Esophagus squamous epithelium (tissue), 5 donors: ENCODE measurements at regions not wholly inside any gene's neighbourhood (a gene's known extent, or its start where the extent isn't known, plus 50 kb on each side); places are given as distances from the start of the nearest gene placed in this dataset.

Experiments
- DNase-seq: peaks from one replicate; lab custom pipeline; 2025; lab: John Stamatoyannopoulos, UW
- H3K27ac ChIP-seq, 4 donors: fragments of 200-600 bp; sonication (generic); one replicate each; pipeline ENCODE4 v1.5.1; 2016 to 2019; ENCODE audit warnings: mild to moderate bottlenecking in 1 of 4
- H3K27me3 ChIP-seq, 4 donors: fragments of 200-600 bp; sonication (generic); 1 replicate in 3 of 4; 2 replicates in 1 of 4; pipeline versions ENCODE4 v1.5.1 to v1.6.0; 2017 to 2021; ENCODE audit warnings: antibody characterized with exemption in 1 of 4
- H3K36me3 ChIP-seq, 3 donors: fragments of 200-600 bp; sonication (generic); one replicate each; pipeline ENCODE4 v1.5.1; 2016 to 2019
- H3K4me1 ChIP-seq, 3 donors: fragments of 200-600 bp; sonication (generic); one replicate each; pipeline ENCODE4 v1.5.1; 2017 to 2019
- H3K4me3 ChIP-seq, 4 donors: fragments of 200-600 bp; sonication (generic); 1 replicate in 3 of 4; 2 replicates in 1 of 4; pipeline ENCODE4 v1.5.1; 2016 to 2019; ENCODE audit warnings: mild to moderate bottlenecking in 2 of 4, moderate library complexity in 1 of 4
- H3K9me3 ChIP-seq, 3 donors: fragments of 200-600 bp; sonication (generic); one replicate each; pipeline ENCODE4 v1.5.1; 2016 to 2019
- POLR2A ChIP-seq, 4 donors: fragments of 450-650 bp; IDR thresholded peaks; one replicate each; pipeline ENCODE4 v1.6.1; 2017; ENCODE audit warnings: antibody characterized with exemption in 4 of 4, mild to moderate bottlenecking in 4 of 4, moderate library complexity in 3 of 4
- WGBS, 2 donors: methylation state at CpG; one replicate each; pipeline ENCODE4 v1.1.5; 2018; 5-methylcytosine and 5-hydroxymethylcytosine counted together
- intact Hi-C: fragments of 100-400 bp; cut with DNase I; formaldehyde crosslinking; loops from one replicate; pipeline ENCODE4 v1.15.0; 2022
- TF ChIP-seq, protein P1 (sequence below), 6 experiments: fragments of 450-650 bp in 4 of 6; fragments of 200-600 bp in 2 of 6; sonication (generic) in 2 of 6; IDR thresholded peaks; one replicate each; pipeline ENCODE4 v1.5.1; 2016 to 2019; ENCODE audit warnings: antibody characterized with exemption in 6 of 6, mild to moderate bottlenecking in 4 of 6, moderate library complexity in 4 of 6
- donor health status: DM: yes; HTN: yes; CAD: no.

DNA sequence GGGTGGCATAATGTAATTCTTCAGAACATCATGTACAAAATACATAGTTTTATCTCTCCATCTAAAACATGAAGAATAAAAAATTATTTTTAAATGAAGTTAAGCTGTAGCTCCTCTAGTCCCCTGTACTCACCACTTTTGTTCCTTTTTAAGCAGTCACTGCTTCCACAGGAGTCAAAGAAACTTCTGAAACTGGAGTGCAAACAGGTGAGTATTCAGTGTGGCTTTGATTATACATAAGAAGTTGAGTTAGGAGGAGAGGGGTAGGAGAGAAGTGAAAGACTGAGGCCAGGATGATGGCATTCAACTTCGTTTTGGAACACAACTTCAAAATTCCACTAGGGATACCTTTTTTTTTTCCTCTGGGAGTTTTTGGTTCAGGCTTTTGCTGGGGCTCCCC, 131.4 kb upstream of the CNTN1 start:
- no peaks in the 10 kb centered on the region for H3K4me1 ChIP-seq
- TF ChIP-seq, protein P1, sequence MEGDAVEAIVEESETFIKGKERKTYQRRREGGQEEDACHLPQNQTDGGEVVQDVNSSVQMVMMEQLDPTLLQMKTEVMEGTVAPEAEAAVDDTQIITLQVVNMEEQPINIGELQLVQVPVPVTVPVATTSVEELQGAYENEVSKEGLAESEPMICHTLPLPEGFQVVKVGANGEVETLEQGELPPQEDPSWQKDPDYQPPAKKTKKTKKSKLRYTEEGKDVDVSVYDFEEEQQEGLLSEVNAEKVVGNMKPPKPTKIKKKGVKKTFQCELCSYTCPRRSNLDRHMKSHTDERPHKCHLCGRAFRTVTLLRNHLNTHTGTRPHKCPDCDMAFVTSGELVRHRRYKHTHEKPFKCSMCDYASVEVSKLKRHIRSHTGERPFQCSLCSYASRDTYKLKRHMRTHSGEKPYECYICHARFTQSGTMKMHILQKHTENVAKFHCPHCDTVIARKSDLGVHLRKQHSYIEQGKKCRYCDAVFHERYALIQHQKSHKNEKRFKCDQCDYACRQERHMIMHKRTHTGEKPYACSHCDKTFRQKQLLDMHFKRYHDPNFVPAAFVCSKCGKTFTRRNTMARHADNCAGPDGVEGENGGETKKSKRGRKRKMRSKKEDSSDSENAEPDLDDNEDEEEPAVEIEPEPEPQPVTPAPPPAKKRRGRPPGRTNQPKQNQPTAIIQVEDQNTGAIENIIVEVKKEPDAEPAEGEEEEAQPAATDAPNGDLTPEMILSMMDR (IDR thresholded peaks at IDR 0.05) = no peak
- TF ChIP-seq POLR2A (IDR thresholded peaks at IDR 0.05) = no peak
- no peak for DNase-seq
- H3K36me3 ChIP-seq = no peaks in the 10 kb centered on the region
- no peak overlapping the region for H3K4me3 ChIP-seq
- WGBS, 2 donors = 0 to 33% methylated on average over 1 of the region's 1 CpG
- no peaks in the 10 kb centered on the region for H3K27me3 ChIP-seq
- no peak overlapping the region for H3K27ac ChIP-seq
- intact Hi-C loops = no loop called here
- H3K9me3 ChIP-seq = no peaks in the 10 kb centered on the region

DNA sequence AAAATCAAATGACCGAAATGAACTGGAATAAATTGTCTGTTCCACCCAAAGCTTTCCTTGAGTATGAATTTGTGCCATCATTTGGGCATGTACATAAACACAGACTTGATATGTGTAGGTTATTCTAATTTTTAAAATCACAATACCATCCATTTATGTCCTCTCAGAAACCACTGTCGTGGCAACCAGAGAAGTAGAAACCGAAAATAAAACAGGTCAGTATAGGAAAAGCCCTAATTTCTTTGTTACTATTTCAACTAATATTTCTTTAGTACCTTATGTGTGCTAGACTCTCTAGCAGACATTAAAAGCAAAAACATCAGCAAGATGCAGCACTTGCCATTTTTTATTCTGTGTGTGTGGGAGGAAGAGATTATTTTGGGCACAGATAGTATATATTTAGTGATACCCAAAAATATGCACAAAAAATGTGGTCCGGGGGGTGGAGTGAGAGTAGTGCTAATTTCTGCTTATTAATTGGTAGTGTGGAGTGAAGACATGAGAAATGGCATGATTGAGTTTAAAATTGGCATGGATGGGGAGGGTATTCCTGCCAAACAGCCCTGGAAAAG, 130.8 kb upstream of the CNTN1 start:
- intact Hi-C loops = no loop called here
- TF ChIP-seq POLR2A (IDR thresholded peaks at IDR 0.05) = no peak
- TF ChIP-seq, protein P1 (IDR thresholded peaks at IDR 0.05) = no peak
- Histone ChIP-seq H3K4me3 (no peak overlapping the region), H3K27me3 (no peaks in the 10 kb centered on the region), H3K9me3 (no peaks in the 10 kb centered on the region), H3K36me3 (no peaks in the 10 kb centered on the region), H3K4me1 (no peaks in the 10 kb centered on the region), H3K27ac (no peak overlapping the region)
- WGBS, 2 donors = 77 to 78% methylated on average over 4 of the region's 4 CpGs
- DNase-seq = no peak

DNA sequence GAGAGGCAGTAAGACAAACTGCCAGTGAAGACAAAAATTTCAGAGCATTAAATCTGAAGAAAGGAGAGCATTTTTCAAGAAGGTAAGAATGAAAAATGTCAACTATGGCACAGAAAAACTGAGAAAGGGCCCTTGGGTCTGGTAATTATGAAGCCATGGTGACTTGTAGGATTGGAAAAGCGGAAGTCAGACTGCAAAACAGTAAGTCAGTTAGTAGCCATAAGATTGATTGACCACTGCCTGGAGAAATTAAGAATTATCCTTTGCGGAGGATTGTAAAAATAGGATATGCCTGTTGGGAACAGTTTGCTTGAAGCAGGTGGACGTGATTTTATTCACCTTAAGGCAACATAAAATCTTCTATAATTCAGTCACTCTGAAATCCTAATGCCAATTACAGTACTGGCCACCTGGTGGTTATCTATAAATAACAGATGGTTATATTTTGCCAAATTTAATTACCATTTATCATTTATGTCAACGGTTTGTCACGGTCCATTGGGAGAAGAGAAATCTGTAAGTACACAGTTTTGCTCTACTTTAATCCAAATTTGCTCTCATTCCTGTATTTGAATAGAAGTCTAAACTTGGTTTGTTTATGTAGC, 127.1 kb upstream of the CNTN1 start:
- H3K4me1 ChIP-seq = no peaks in the 10 kb centered on the region
- H3K36me3 ChIP-seq = no peaks in the 10 kb centered on the region
- TF ChIP-seq, protein P1 (IDR thresholded peaks at IDR 0.05) = no peak
- no peak for TF ChIP-seq POLR2A (IDR thresholded peaks at IDR 0.05)
- intact Hi-C loops = no loop called here
- no peak overlapping the region for H3K4me3 ChIP-seq
- no peak for DNase-seq
- H3K27ac ChIP-seq = no peak overlapping the region
- H3K27me3 ChIP-seq = no peaks in the 10 kb centered on the region
- 47 to 48% methylated on average over 5 of the region's 5 CpGs for WGBS, 2 donors
- no peaks in the 10 kb centered on the region for H3K9me3 ChIP-seq

DNA sequence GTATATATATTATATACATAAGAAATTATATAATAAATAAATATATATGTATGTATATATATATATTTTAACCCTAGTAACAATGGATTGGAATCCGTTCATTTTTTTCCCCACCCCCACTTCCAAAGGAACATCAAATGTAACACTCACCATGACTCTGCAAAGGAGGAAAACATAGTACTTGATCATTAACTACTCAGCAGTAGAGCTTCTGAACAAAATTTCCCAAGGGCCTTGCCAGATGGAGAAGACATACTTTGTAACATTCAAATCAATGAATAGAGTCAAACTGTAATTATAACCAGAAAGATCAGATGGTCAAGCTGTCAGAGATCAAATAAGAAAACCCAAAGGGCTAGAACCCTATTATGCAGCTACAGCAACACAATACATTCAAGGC, 126.0 kb upstream of the CNTN1 start:
- Histone ChIP-seq H3K4me3 (no peak overlapping the region), H3K4me1 (no peaks in the 10 kb centered on the region), H3K36me3 (no peaks in the 10 kb centered on the region), H3K27ac (no peak overlapping the region), H3K27me3 (no peaks in the 10 kb centered on the region), H3K9me3 (no peaks in the 10 kb centered on the region)
- no peak for DNase-seq
- 65 to 78% methylated on average over 1 of the region's 1 CpG for WGBS, 2 donors
- no peak for TF ChIP-seq POLR2A (IDR thresholded peaks at IDR 0.05)
- TF ChIP-seq, protein P1 (IDR thresholded peaks at IDR 0.05) = no peak
- intact Hi-C loops = no loop called here

DNA sequence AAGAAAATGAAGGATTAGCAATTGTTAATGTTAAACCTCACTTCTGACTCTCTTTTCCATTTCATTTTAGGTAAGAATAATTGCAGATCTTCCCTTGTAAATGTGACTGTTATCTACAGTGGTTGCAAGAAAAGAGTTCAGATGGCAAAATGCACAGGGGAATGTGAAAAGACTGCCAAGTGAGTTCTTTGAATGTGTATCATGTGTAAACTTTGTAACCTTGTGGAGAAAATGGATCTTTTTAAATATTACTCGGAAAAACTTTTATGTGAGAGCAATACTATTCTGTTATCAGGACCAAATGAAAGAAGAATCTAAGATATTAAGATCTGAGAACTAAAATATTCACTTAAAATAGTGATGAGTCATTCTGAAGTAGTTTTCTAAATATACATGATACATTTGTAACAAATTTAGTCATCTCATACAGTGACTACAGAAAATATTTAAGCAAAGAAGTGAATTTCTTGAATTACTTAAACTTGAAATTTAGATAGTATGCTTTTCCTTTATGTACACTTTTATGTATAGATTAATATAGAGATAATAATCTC, 122.5 kb upstream of the CNTN1 start:
- WGBS, 2 donors = 58 to 67% methylated on average over 1 of the region's 1 CpG
- Histone ChIP-seq H3K4me1 (no peaks in the 10 kb centered on the region), H3K27ac (no peak overlapping the region), H3K27me3 (no peaks in the 10 kb centered on the region), H3K4me3 (no peak overlapping the region), H3K9me3 (no peaks in the 10 kb centered on the region), H3K36me3 (no peaks in the 10 kb centered on the region)
- intact Hi-C loops = no loop called here
- no peak for DNase-seq
- TF ChIP-seq, protein P1 (IDR thresholded peaks at IDR 0.05) = no peak
- TF ChIP-seq POLR2A (IDR thresholded peaks at IDR 0.05) = no peak
